ENCODE measurements at regions not wholly inside any gene's neighbourhood (a gene's known extent, or its start where the extent isn't known, plus 50 kb on each side); places are given as distances from the start of the nearest gene placed in this dataset.

GRCh38 chr19:28534766-28535351 is 678.1 kb downstream of the UQCRFS1 start:
- H3K27ac ChIP-seq (ENCODE audit: extremely low read depth, low read depth, low read length), result no peak overlapping the region
- peaks cover 0 to 14% of the 10 kb centered on the region in 2 experiments; a peak in 2 of 3 replicates for H3K36me3 ChIP-seq (ENCODE audit: control insufficient read depth in 2 of 2, insufficient read depth in 1 of 2, low read length in 2 of 2)
- TF ChIP-seq ZNF701 (tag by site-specific recombination; IDR thresholded peaks at IDR 0.05) (no peak), ZBTB11 (tag by site-specific recombination; conservative IDR thresholded peaks at IDR 0.05; ENCODE audit: low read depth) (no peak), ZNF202 (tag by site-specific recombination; IDR thresholded peaks at IDR 0.05; ENCODE audit: borderline replicate concordance) (no peak), ZNF670 (tag by site-specific recombination; IDR thresholded peaks at IDR 0.05; ENCODE audit: low read depth) (no peak), ZNF513 (tag by site-specific recombination; IDR thresholded peaks at IDR 0.05) (no peak), ZNF239 (tag by site-specific recombination; IDR thresholded peaks at IDR 0.05) (no peak), ZXDB (tag by site-specific recombination; IDR thresholded peaks at IDR 0.05) (no peak)
- H3K4me3 ChIP-seq (ENCODE audit: low read depth, low read length), result no peak overlapping the region
- H3K9me3 ChIP-seq (ENCODE audit: control insufficient read depth, insufficient read depth, low read depth, low read length), result peaks cover 9% of the 10 kb centered on the region
- H3K4me1 ChIP-seq (ENCODE audit: control insufficient read depth, insufficient read depth, low read length), result no peaks in the 10 kb centered on the region
- CTCF ChIA-PET, result interaction anchor here (0.9 kb wide), 1 partner anchor 99 kb away, joined by 5 read pairs; no protein-coding TSS in a partner anchor
- POLR2A ChIA-PET, result no interaction called here

GRCh38 chr19:28532765-28533341 is 680.1 kb downstream of the UQCRFS1 start:
- peaks cover 10% of the 10 kb centered on the region for H3K9me3 ChIP-seq (ENCODE audit: control insufficient read depth, insufficient read depth, low read depth, low read length)
- TF ChIP-seq INSM2 (tag by site-specific recombination; IDR thresholded peaks at IDR 0.05) (no peak), ZBTB1 (tag by site-specific recombination; IDR thresholded peaks at IDR 0.05) (no peak), KLF10 (tag by site-specific recombination; IDR thresholded peaks at IDR 0.05) (no peak), ZNF24 (tag by site-specific recombination; IDR thresholded peaks at IDR 0.05) (no peak), BCL6B (tag by site-specific recombination; IDR thresholded peaks at IDR 0.05) (no peak), ZNF174 (tag by site-specific recombination; IDR thresholded peaks at IDR 0.05) (no peak), SP3 (tag by site-specific recombination; IDR thresholded peaks at IDR 0.05) (no peak), WT1 (tag by site-specific recombination; IDR thresholded peaks at IDR 0.05) (no peak), ZNF350 (tag by site-specific recombination; IDR thresholded peaks at IDR 0.05) (no peak), ZNF488 (tag by site-specific recombination; IDR thresholded peaks at IDR 0.05) (no peak), ZNF10 (tag by site-specific recombination; IDR thresholded peaks at IDR 0.05) (no peak), ZNF677 (tag by site-specific recombination; IDR thresholded peaks at IDR 0.05) (no peak), ZNF132 (tag by site-specific recombination; IDR thresholded peaks at IDR 0.05; ENCODE audit: borderline replicate concordance) (no peak), ZNF133 (tag by site-specific recombination; IDR thresholded peaks at IDR 0.05) (no peak), ZNF266 (tag by site-specific recombination; IDR thresholded peaks at IDR 0.05; ENCODE audit: low read depth) (no peak), ZNF239 (tag by site-specific recombination; IDR thresholded peaks at IDR 0.05) (no peak), ZFP69B (tag by site-specific recombination; IDR thresholded peaks at IDR 0.05) (no peak), ZNF146 (tag by site-specific recombination; IDR thresholded peaks at IDR 0.05) (no peak)
- ChIA-PET CTCF (interaction anchor here (0.9 kb wide), 1 partner anchor 101 kb away, joined by 4 read pairs; no protein-coding TSS in a partner anchor), POLR2A (no interaction called here)
- no peak overlapping the region for H3K27ac ChIP-seq (ENCODE audit: extremely low read depth, low read depth, low read length)
- peaks cover 0 to 9% of the 10 kb centered on the region in 2 experiments; a peak in 2 of 3 replicates for H3K36me3 ChIP-seq (ENCODE audit: control insufficient read depth in 2 of 2, insufficient read depth in 1 of 2, low read length in 2 of 2)
- H3K4me3 ChIP-seq (ENCODE audit: low read depth, low read length), result no peak overlapping the region
- H3K4me1 ChIP-seq (ENCODE audit: control insufficient read depth, insufficient read depth, low read length), result no peaks in the 10 kb centered on the region
